ENCODE measurements at regions not wholly inside any gene's neighbourhood (a gene's known extent, or its start where the extent isn't known, plus 50 kb on each side); places are given as distances from the start of the nearest gene placed in this dataset.

- peak; percentile 66 for ATAC-seq
- Histone ChIP-seq H3K27me3 (ENCODE audit: insufficient read depth) (no peaks in the 10 kb centered on the region), H3K36me3 (ENCODE audit: insufficient read depth) (no peaks in the 10 kb centered on the region), H3K4me3 (no peak overlapping the region), H3K4me1 (ENCODE audit: insufficient read depth) (no peaks in the 10 kb centered on the region), H3K4me2 (no peak overlapping the region), H3K27ac (ENCODE audit: low read depth) (no peak overlapping the region), H3K79me2 (replicated peaks; ENCODE audit: insufficient read depth) (no peaks in the 10 kb centered on the region), H3K9me2 (ENCODE audit: insufficient read depth) (no peaks in the 10 kb centered on the region), H4K20me1 (replicated peaks; ENCODE audit: insufficient read depth) (no peaks in the 10 kb centered on the region), H2AFZ (peak overlapping the region; percentile 47; the same call in 1 of the 2 replicates), H3F3A (replicated peaks; ENCODE audit: low read depth) (no peaks in the 10 kb centered on the region)
- Mint-ChIP-seq H3K27me3 (ENCODE audit: insufficient read depth, low read depth, poor library complexity) (peaks cover 2% of the 10 kb centered on the region), H3K27ac (no peak overlapping the region), H3K9me3 (no peaks in the 10 kb centered on the region), H3K4me3 (no peak overlapping the region), H3K36me3 (ENCODE audit: low read depth) (no peaks in the 10 kb centered on the region), H3K4me1 (peaks cover 13% of the 10 kb centered on the region)
- DNase-seq (ENCODE audit: low spot score): no peak
- TF ChIP-seq NANOG (IDR thresholded peaks at IDR 0.05; ENCODE audit: borderline replicate concordance): no peak
- TF ChIP-seq ZNF462 (CRISPR knock-in tag; IDR thresholded peaks at IDR 0.05): no peak
- TF ChIP-seq POLR2AphosphoS5 (IDR thresholded peaks at IDR 0.05; ENCODE audit: low read depth): no peak
- no peak for TF ChIP-seq REST (IDR thresholded peaks at IDR 0.05; ENCODE audit: unreplicated experiment)
- no peak for TF ChIP-seq STAT1 (IDR thresholded peaks at IDR 0.05; ENCODE audit: unreplicated experiment)
- TF ChIP-seq EZH2 (IDR thresholded peaks at IDR 0.05; ENCODE audit: low read depth, unreplicated experiment): no peak
- TF ChIP-seq JUNB (IDR thresholded peaks at IDR 0.05; ENCODE audit: unreplicated experiment): no peak
- no peak for TF ChIP-seq CTCF (conservative IDR thresholded peaks at IDR 0.05; ENCODE audit: low read depth in 2 of 2)
- no peak for TF ChIP-seq CREB1 (CRISPR knock-in tag; IDR thresholded peaks at IDR 0.05; ENCODE audit: low read depth)
- no peak for TF ChIP-seq ZNF114 (CRISPR knock-in tag; IDR thresholded peaks at IDR 0.05)
- TF ChIP-seq ETS1 (IDR thresholded peaks at IDR 0.05): no peak
- no peak for TF ChIP-seq ZNF331 (CRISPR knock-in tag; IDR thresholded peaks at IDR 0.05; ENCODE audit: low read depth)
- TF ChIP-seq EZH2phosphoT487 (IDR thresholded peaks at IDR 0.05; ENCODE audit: unreplicated experiment): no peak
Observed at GRCh38 chr20:19834287-19834686, 76.2 kb downstream of the RIN2 start.

Measured in GM23338 (cell line).